H9 (cell line): ENCODE measurements at regions not wholly inside any gene's neighbourhood (a gene's known extent, or its start where the extent isn't known, plus 50 kb on each side); places are given as distances from the start of the nearest gene placed in this dataset.

ENCODE experiments used
- DNase-seq: peaks from one replicate; pipeline ENCODE4 v3.0.0-alpha.2; 2017
- H2AFZ ChIP-seq: one replicate; pipeline ENCODE4 v1.6.1; 2013; ENCODE audit warnings: mild to moderate bottlenecking, low read length, control low read depth, moderate library complexity
- H2AK5ac ChIP-seq: 2 replicates; pipeline ENCODE4 v1.6.1; 2013; ENCODE audit warnings: low read length, control low read depth, mixed read lengths; ENCODE audit not compliant: insufficient read length
- H2BK120ac ChIP-seq: one replicate; pipeline ENCODE4 v1.6.1; 2013; ENCODE audit warnings: low read depth, mild to moderate bottlenecking, low read length, control low read depth, inconsistent platforms; ENCODE audit not compliant: poor library complexity, severe bottlenecking
- H2BK12ac ChIP-seq: 2 replicates; pipeline ENCODE4 v1.6.1; 2013; ENCODE audit warnings: low read length, control low read depth, mixed read lengths, low read depth; ENCODE audit not compliant: insufficient read length
- H2BK15ac ChIP-seq: 2 replicates; pipeline ENCODE4 v1.6.1; 2013; ENCODE audit warnings: low read depth, low read length, control low read depth
- H2BK20ac ChIP-seq: one replicate; pipeline ENCODE4 v1.6.1; 2013; ENCODE audit warnings: low read depth, mild to moderate bottlenecking, low read length, control low read depth, inconsistent platforms; ENCODE audit not compliant: poor library complexity, severe bottlenecking
- H2BK5ac ChIP-seq: 2 replicates; pipeline ENCODE4 v1.6.1; 2013; ENCODE audit warnings: low read length, control low read depth, mixed read lengths; ENCODE audit not compliant: insufficient read length
- H3K14ac ChIP-seq: 2 replicates; pipeline ENCODE4 v1.6.1; 2013; ENCODE audit warnings: low read length, control low read depth; ENCODE audit not compliant: insufficient read depth
- H3K18ac ChIP-seq: 2 replicates; pipeline ENCODE4 v1.6.1; 2013; ENCODE audit warnings: low read depth, mild to moderate bottlenecking, mixed read lengths, low read length, control low read depth; ENCODE audit not compliant: insufficient read length
- H3K23ac ChIP-seq: 2 replicates; pipeline ENCODE4 v1.6.1; 2013; ENCODE audit warnings: low read length, control low read depth, mixed read lengths, low read depth; ENCODE audit not compliant: insufficient read length
- H3K23me2 ChIP-seq: 2 replicates; pipeline ENCODE4 v1.6.1; 2013; ENCODE audit warnings: low read depth, mild to moderate bottlenecking, mixed read lengths, low read length, control low read depth; ENCODE audit not compliant: insufficient read length, poor library complexity, severe bottlenecking
- H3K27ac ChIP-seq: 2 replicates; pipeline ENCODE4 v1.5.1; 2013; ENCODE audit warnings: low read length, control low read depth, mixed read lengths, low read depth; ENCODE audit not compliant: insufficient read length
- H3K27me3 ChIP-seq: 2 replicates; pipeline ENCODE4 v1.6.1; 2013; ENCODE audit warnings: low read length, control low read depth, inconsistent platforms; ENCODE audit not compliant: insufficient read depth
- H3K4ac ChIP-seq: 2 replicates; pipeline ENCODE4 v1.6.1; 2013; ENCODE audit warnings: low read depth, mild to moderate bottlenecking, control low read depth, inconsistent platforms, low read length, moderate library complexity
- H3K4me1 ChIP-seq: 2 replicates; pipeline ENCODE4 v1.6.1; 2013; ENCODE audit warnings: low read length, control low read depth, inconsistent platforms; ENCODE audit not compliant: insufficient read depth
- H3K4me2 ChIP-seq: 2 replicates; pipeline ENCODE4 v1.6.1; 2013; ENCODE audit warnings: low read length, control low read depth, mixed read lengths; ENCODE audit not compliant: insufficient read length, insufficient read depth
- H3K56ac ChIP-seq: 2 replicates; pipeline ENCODE4 v1.6.1; 2013; ENCODE audit warnings: low read depth, mild to moderate bottlenecking, mixed read lengths, low read length, control low read depth; ENCODE audit not compliant: insufficient read length
- H3K79me1 ChIP-seq: 2 replicates; pipeline ENCODE4 v1.6.1; 2013; ENCODE audit warnings: low read depth, mild to moderate bottlenecking, moderate library complexity, low read length, control low read depth, inconsistent platforms; ENCODE audit not compliant: insufficient read depth, poor library complexity, severe bottlenecking
- H3K79me2 ChIP-seq: 2 replicates; pipeline ENCODE4 v1.6.1; 2013; ENCODE audit warnings: low read length, control low read depth, inconsistent platforms; ENCODE audit not compliant: insufficient read depth
- H3K9ac ChIP-seq: 2 replicates; pipeline ENCODE4 v1.6.1; 2013; ENCODE audit warnings: low read length, control low read depth, mixed read lengths; ENCODE audit not compliant: insufficient read length; ENCODE audit errors: extremely low read depth
- H3K9me3 ChIP-seq: one replicate; pipeline ENCODE4 v1.6.1; 2013; ENCODE audit warnings: low read depth, low read length, inconsistent platforms; ENCODE audit not compliant: control insufficient read depth
- H3T11ph ChIP-seq: one replicate; pipeline ENCODE4 v1.6.1; 2013; ENCODE audit warnings: mild to moderate bottlenecking, low read length, control low read depth, inconsistent platforms
- H4K20me1 ChIP-seq: one replicate; pipeline ENCODE4 v1.6.1; 2013; ENCODE audit not compliant: control insufficient read depth, insufficient read length, insufficient read depth
- H4K5ac ChIP-seq: 2 replicates; pipeline ENCODE4 v1.6.1; 2013; ENCODE audit warnings: low read depth, mild to moderate bottlenecking, mixed read lengths, low read length, control low read depth; ENCODE audit not compliant: insufficient read length
- H4K8ac ChIP-seq: replicated peaks from 2 replicates; pipeline ENCODE4 v1.6.1; 2013; ENCODE audit warnings: low read length, control low read depth, mixed read lengths, low read depth; ENCODE audit not compliant: insufficient read length
- H4K91ac ChIP-seq: 2 replicates; pipeline ENCODE4 v1.6.1; 2013; ENCODE audit warnings: low read depth, mild to moderate bottlenecking, moderate library complexity, mixed read lengths, low read length, control low read depth; ENCODE audit not compliant: insufficient read length
- H3K27ac Mint-ChIP-seq, 3 experiments: 2 replicates in 2 of 3; 3 replicates in 1 of 3; pipeline ENCODE4 v1.8.0; 2020 to 2021; ENCODE audit warnings: mixed read lengths in 3 of 3, mild to moderate bottlenecking in 1 of 3, moderate library complexity in 1 of 3
- H3K27me3 Mint-ChIP-seq: 2 replicates; pipeline ENCODE4 v1.8.0; 2021; ENCODE audit warnings: low read depth, mild to moderate bottlenecking, moderate library complexity, mixed read lengths
- H3K36me3 Mint-ChIP-seq, 3 experiments: 2 replicates in 2 of 3; 3 replicates in 1 of 3; pipeline ENCODE4 v1.8.0; 2020 to 2021; ENCODE audit warnings: low read depth in 3 of 3, mixed read lengths in 3 of 3; ENCODE audit not compliant: insufficient read depth in 1 of 3
- H3K4me1 Mint-ChIP-seq, 2 experiments: 2 replicates each; pipeline ENCODE4 v1.8.0; 2020; ENCODE audit warnings: mixed read lengths in 2 of 2
- H3K4me3 Mint-ChIP-seq, 2 experiments: 2 replicates in 1 of 2; 3 replicates in 1 of 2; pipeline ENCODE4 v1.8.0; 2020 to 2021; ENCODE audit warnings: mild to moderate bottlenecking in 2 of 2, mixed read lengths in 2 of 2, moderate library complexity in 1 of 2
- H3K9me3 Mint-ChIP-seq, 2 experiments: 2 replicates in 1 of 2; 3 replicates in 1 of 2; pipeline ENCODE4 v1.8.0; 2020; ENCODE audit warnings: mild to moderate bottlenecking in 2 of 2, mixed read lengths in 2 of 2, moderate library complexity in 1 of 2
- WGBS: extraction: QIAGEN DNeasy Blood & Tissue Kit; methylation state at CpG from one replicate; pipeline ENCODE4 v1.1.7; 2013; ENCODE audit warnings: missing lambda C conversion rate, low lambda C conversion rate, mixed read lengths; ENCODE audit not compliant: insufficient read length; ENCODE audit errors: extremely low coverage; 5-methylcytosine and 5-hydroxymethylcytosine counted together
- TF ChIP-seq, protein P1 (sequence below): fragments of 200-600 bp; sonication (generic); conservative IDR thresholded peaks from 3 replicates; pipeline ENCODE4 v1.8.0; 2021; ENCODE audit warnings: antibody characterized with exemption, mild to moderate bottlenecking

DNA sequence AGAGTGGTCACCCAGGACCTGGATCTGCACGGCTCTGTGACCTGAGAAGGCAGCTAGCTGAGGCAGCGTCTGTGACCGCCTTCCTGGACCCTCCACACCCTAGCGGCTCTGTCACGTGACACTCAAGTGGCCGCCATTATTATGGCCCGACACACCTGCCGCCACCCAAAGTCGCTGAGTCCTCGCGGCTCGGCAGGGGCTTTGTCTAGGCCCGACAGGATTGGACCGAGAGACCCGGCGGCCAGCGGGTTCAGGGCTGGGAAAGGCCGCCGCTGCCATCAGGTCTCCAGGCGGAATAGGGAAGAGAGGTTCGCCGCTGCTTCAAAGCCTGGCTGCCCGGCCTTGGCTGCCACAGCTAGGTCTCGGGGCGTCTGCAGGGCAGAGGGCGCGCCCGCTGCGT lies 1162.5 kb upstream of the LRRTM1 start:
- H3T11ph ChIP-seq: no peak overlapping the region
- no peaks in the 10 kb centered on the region for H4K20me1 ChIP-seq
- H3K18ac ChIP-seq: peak overlapping the region; percentile 69
- no peak for DNase-seq
- no peak overlapping the region for H2BK120ac ChIP-seq
- H3K4me1 ChIP-seq: no peaks in the 10 kb centered on the region
- no peak overlapping the region for H2BK15ac ChIP-seq
- no peaks in the 10 kb centered on the region for H3K9me3 ChIP-seq
- H4K91ac ChIP-seq: no peak overlapping the region
- no peak overlapping the region for H3K9ac ChIP-seq
- no peak overlapping the region for H2BK5ac ChIP-seq
- no peaks in the 10 kb centered on the region for H3K79me1 ChIP-seq
- Mint-ChIP-seq H3K27me3 (no peaks in the 10 kb centered on the region), H3K4me1 (no peaks in the 10 kb centered on the region), H3K36me3 (no peaks in the 10 kb centered on the region), H3K9me3 (peaks cover 0 to 1% of the 10 kb centered on the region in 2 experiments; a peak in 3 of 5 replicates), H3K4me3 (no peak overlapping the region), H3K27ac (no peak overlapping the region)
- H3K79me2 ChIP-seq: no peaks in the 10 kb centered on the region
- H3K23ac ChIP-seq: no peak overlapping the region
- H4K8ac ChIP-seq: no peak overlapping the region
- H3K23me2 ChIP-seq: no peaks in the 10 kb centered on the region
- WGBS: no CpG with 5 or more reads among the region's 29 CpGs
- no peak overlapping the region for H3K56ac ChIP-seq
- no peak overlapping the region for H4K5ac ChIP-seq
- H2BK12ac ChIP-seq: no peak overlapping the region
- H3K27ac ChIP-seq: no peak overlapping the region
- no peak overlapping the region for H3K4ac ChIP-seq
- H3K4me2 ChIP-seq: no peak overlapping the region
- no peak overlapping the region for H3K14ac ChIP-seq
- no peak overlapping the region for H2AFZ ChIP-seq
- TF ChIP-seq, protein P1, sequence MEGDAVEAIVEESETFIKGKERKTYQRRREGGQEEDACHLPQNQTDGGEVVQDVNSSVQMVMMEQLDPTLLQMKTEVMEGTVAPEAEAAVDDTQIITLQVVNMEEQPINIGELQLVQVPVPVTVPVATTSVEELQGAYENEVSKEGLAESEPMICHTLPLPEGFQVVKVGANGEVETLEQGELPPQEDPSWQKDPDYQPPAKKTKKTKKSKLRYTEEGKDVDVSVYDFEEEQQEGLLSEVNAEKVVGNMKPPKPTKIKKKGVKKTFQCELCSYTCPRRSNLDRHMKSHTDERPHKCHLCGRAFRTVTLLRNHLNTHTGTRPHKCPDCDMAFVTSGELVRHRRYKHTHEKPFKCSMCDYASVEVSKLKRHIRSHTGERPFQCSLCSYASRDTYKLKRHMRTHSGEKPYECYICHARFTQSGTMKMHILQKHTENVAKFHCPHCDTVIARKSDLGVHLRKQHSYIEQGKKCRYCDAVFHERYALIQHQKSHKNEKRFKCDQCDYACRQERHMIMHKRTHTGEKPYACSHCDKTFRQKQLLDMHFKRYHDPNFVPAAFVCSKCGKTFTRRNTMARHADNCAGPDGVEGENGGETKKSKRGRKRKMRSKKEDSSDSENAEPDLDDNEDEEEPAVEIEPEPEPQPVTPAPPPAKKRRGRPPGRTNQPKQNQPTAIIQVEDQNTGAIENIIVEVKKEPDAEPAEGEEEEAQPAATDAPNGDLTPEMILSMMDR: no peak
- no peaks in the 10 kb centered on the region for H3K27me3 ChIP-seq
- no peak overlapping the region for H2BK20ac ChIP-seq
- no peak overlapping the region for H2AK5ac ChIP-seq
